Sigmoid colon (tissue), 6 donors: ENCODE measurements at regions not wholly inside any gene's neighbourhood (a gene's known extent, or its start where the extent isn't known, plus 50 kb on each side); places are given as distances from the start of the nearest gene placed in this dataset.

ENCODE experiments used
- DNase-seq: peaks from one replicate; pipeline ENCODE4 v3.0.0-alpha.2; 2019
- H3K27ac ChIP-seq, 4 donors: fragments of 200-600 bp; sonication (generic); one replicate each; pipeline ENCODE4 v1.5.1; 2016 to 2019; ENCODE audit warnings: mild to moderate bottlenecking in 1 of 4
- H3K27me3 ChIP-seq, 3 donors: fragments of 200-600 bp; sonication (generic); one replicate each; pipeline ENCODE4 v1.5.1; 2019; ENCODE audit warnings: mild to moderate bottlenecking in 1 of 3
- H3K36me3 ChIP-seq, 4 donors: fragments of 200-600 bp; sonication (generic); one replicate each; pipeline ENCODE4 v1.5.1; 2016 to 2019
- H3K4me1 ChIP-seq, 4 donors: fragments of 200-600 bp; sonication (generic); one replicate each; pipeline ENCODE4 v1.5.1; 2017 to 2019
- H3K4me3 ChIP-seq, 4 donors: fragments of 200-600 bp; sonication (generic); one replicate each; pipeline ENCODE4 v1.5.1; 2017 to 2019; ENCODE audit warnings: mild to moderate bottlenecking in 2 of 4, moderate library complexity in 1 of 4
- H3K9me3 ChIP-seq, 4 donors: fragments of 200-600 bp in 3 of 4; sonication (generic) in 3 of 4; one replicate each; pipeline versions ENCODE4 v1.5.1 to v1.6.1; 2013 to 2019
- CTCF ChIP-seq, 4 experiments: fragments of 450-650 bp in 3 of 4; fragments of 200-600 bp in 1 of 4; IDR thresholded peaks; one replicate each; pipeline ENCODE4 v1.5.1; 2016 to 2019; ENCODE audit warnings: antibody characterized with exemption in 4 of 4, mild to moderate bottlenecking in 3 of 4, moderate library complexity in 2 of 4
- EP300 ChIP-seq, 4 donors: sonication (generic); formaldehyde crosslinking; IDR thresholded peaks; one replicate each; pipeline ENCODE4 v1.6.1; 2017; ENCODE audit warnings: antibody characterized with exemption in 4 of 4
- POLR2A ChIP-seq, 2 donors: fragments of 450-650 bp; IDR thresholded peaks; one replicate each; pipeline ENCODE4 v1.6.1; 2016; ENCODE audit warnings: antibody characterized with exemption in 2 of 2, mild to moderate bottlenecking in 2 of 2, moderate library complexity in 2 of 2
- POLR2AphosphoS5 ChIP-seq, 4 donors: sonication (generic); formaldehyde crosslinking; IDR thresholded peaks; one replicate each; pipeline ENCODE4 v1.6.1; 2017; ENCODE audit warnings: antibody characterized with exemption in 4 of 4
- WGBS, 2 donors: extraction: QIAGEN DNeasy Blood & Tissue Kit; methylation state at CpG; one replicate each; pipeline ENCODE4 v1.1.7; 2013; 5-methylcytosine and 5-hydroxymethylcytosine counted together
- intact Hi-C: fragments of 100-400 bp; cut with DNase I; formaldehyde crosslinking; loops from one replicate; pipeline ENCODE4 v1.15.1; 2023
- donor health status: healthy with polysubstance abuse.
- donor health status: healthy.

DNA sequence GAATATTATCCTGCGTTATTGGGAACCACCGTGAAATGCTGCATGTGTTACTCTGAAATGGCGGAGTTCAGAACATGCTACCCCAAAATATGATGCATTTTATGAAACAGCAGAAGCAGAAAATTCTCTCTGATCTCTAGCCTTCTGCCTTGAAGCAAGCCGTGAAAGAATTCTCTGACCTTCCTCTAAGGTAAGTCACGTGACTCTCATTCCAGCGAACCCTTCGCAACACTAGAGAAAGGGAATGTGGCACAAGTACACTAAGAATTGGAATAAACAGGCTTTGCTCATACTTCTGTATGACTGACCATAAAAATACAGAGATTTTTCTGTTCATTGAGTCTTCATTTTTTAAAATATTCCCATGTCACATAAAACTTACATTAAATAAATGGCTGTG is 805.6 kb upstream of the LRRC4C start:
- 83 to 89% methylated on average over 7 of the region's 7 CpGs for WGBS, 2 donors
- no peak for DNase-seq
- H3K36me3 ChIP-seq: no peaks in the 10 kb centered on the region
- no peaks in the 10 kb centered on the region for H3K9me3 ChIP-seq
- intact Hi-C loops: no loop called here
- no peak overlapping the region for H3K27ac ChIP-seq
- no peaks in the 10 kb centered on the region for H3K27me3 ChIP-seq
- H3K4me3 ChIP-seq: no peak overlapping the region
- peaks cover 0 to 14% (median 2%) of the 10 kb centered on the region in 4 donors for H3K4me1 ChIP-seq
- no peak for TF ChIP-seq EP300 (IDR thresholded peaks at IDR 0.05)
- no peak for TF ChIP-seq POLR2A (IDR thresholded peaks at IDR 0.05)
- TF ChIP-seq CTCF (IDR thresholded peaks at IDR 0.05): no peak
- TF ChIP-seq POLR2AphosphoS5 (IDR thresholded peaks at IDR 0.05): no peak

GRCh38 chr11:42271306-42271705 is 811.9 kb upstream of the LRRC4C start:
- TF ChIP-seq POLR2A (IDR thresholded peaks at IDR 0.05): no peak
- no peak for TF ChIP-seq CTCF (IDR thresholded peaks at IDR 0.05)
- TF ChIP-seq POLR2AphosphoS5 (IDR thresholded peaks at IDR 0.05): no peak
- no peak for TF ChIP-seq EP300 (IDR thresholded peaks at IDR 0.05)
- Histone ChIP-seq H3K4me3 (no peak overlapping the region), H3K27me3 (no peaks in the 10 kb centered on the region), H3K9me3 (peaks cover 0 to 8% (median 1%) of the 10 kb centered on the region in 4 donors), H3K36me3 (no peaks in the 10 kb centered on the region), H3K4me1 (no peaks in the 10 kb centered on the region), H3K27ac (no peak overlapping the region)
- DNase-seq: no peak
- WGBS, 2 donors: 67 to 77% methylated on average over 3 of the region's 3 CpGs
- intact Hi-C loops: no loop called here

- TF ChIP-seq CTCF (IDR thresholded peaks at IDR 0.05): no peak
- TF ChIP-seq POLR2A (IDR thresholded peaks at IDR 0.05): no peak
- no peak for TF ChIP-seq POLR2AphosphoS5 (IDR thresholded peaks at IDR 0.05)
- TF ChIP-seq EP300 (IDR thresholded peaks at IDR 0.05): no peak
- Histone ChIP-seq H3K36me3 (no peaks in the 10 kb centered on the region), H3K4me3 (no peak overlapping the region), H3K27me3 (no peaks in the 10 kb centered on the region), H3K9me3 (peaks cover 0 to 8% (median 4%) of the 10 kb centered on the region in 4 donors), H3K4me1 (no peaks in the 10 kb centered on the region), H3K27ac (no peak overlapping the region)
- 87 to 91% methylated on average over 6 of the region's 6 CpGs for WGBS, 2 donors
- no peak for DNase-seq
- intact Hi-C loops: no loop called here
These were observed 814.5 kb upstream of the LRRC4C start for GRCh38 chr11:42273977-42274376.

- Histone ChIP-seq H3K9me3 (no peaks in the 10 kb centered on the region), H3K27ac (no peak overlapping the region), H3K27me3 (no peaks in the 10 kb centered on the region), H3K4me3 (no peak overlapping the region), H3K36me3 (no peaks in the 10 kb centered on the region), H3K4me1 (no peaks in the 10 kb centered on the region)
- no peak for TF ChIP-seq POLR2AphosphoS5 (IDR thresholded peaks at IDR 0.05)
- no peak for TF ChIP-seq EP300 (IDR thresholded peaks at IDR 0.05)
- TF ChIP-seq CTCF (IDR thresholded peaks at IDR 0.05): no peak
- 69 to 79% methylated on average over 1 of the region's 1 CpG for WGBS, 2 donors
- DNase-seq: no peak
- intact Hi-C loops: no loop called here
These were observed 837.5 kb upstream of the LRRC4C start for GRCh38 chr11:42296910-42297309.

DNA sequence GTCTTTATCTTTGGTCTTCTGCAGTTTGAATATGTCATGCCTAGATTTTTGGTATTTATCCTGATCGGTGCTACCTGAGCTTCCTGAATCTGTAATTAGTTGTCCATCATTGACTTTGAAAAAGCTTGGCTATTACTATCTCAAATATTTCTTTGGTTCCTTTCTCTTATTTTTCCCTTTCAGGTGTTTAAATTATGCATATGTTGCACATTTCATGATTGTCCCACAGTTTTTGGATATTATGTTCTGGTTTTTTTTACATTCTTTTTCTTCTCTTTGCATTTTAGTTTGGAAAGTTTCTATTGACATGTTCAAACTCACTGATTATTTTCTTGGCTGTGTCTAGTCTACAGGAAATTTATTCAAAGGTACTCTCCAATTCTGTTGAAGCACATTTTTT is 840.3 kb upstream of the LRRC4C start:
- 87 to 89% methylated on average over 1 of the region's 1 CpG for WGBS, 2 donors
- TF ChIP-seq POLR2AphosphoS5 (IDR thresholded peaks at IDR 0.05) (no peak), POLR2A (IDR thresholded peaks at IDR 0.05) (no peak), EP300 (IDR thresholded peaks at IDR 0.05) (no peak), CTCF (IDR thresholded peaks at IDR 0.05) (no peak)
- H3K4me1 ChIP-seq: no peaks in the 10 kb centered on the region
- DNase-seq: no peak
- no peak overlapping the region for H3K27ac ChIP-seq
- H3K9me3 ChIP-seq: no peaks in the 10 kb centered on the region
- H3K36me3 ChIP-seq: no peaks in the 10 kb centered on the region
- intact Hi-C loops: no loop called here
- H3K27me3 ChIP-seq: no peaks in the 10 kb centered on the region
- no peak overlapping the region for H3K4me3 ChIP-seq
